ENCODE measurements at regions not wholly inside any gene's neighbourhood (a gene's known extent, or its start where the extent isn't known, plus 50 kb on each side); places are given as distances from the start of the nearest gene placed in this dataset.

DNA sequence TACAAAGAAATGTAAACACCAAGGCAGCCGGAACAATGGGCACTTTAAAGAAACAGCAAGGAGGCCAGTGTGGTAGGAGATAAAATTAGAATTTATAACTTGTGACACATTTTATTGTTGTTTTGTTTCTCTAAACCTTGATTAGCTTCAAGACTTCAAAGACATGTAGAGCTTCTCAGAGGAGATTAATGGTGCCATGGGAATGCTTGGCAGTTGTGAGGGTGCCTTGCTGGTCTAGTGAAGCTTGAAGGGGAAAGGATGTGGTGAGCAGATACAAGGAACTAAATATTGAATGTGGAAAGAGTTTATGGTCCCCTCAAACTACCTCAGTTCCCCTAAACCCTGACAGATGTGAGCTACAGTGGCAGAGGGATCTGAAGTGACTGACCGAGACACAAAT lies 322.4 kb upstream of the ADAMTS16 start:
- ATAC-seq (ENCODE audit: low read depth) (no peak), DNase-seq (no peak)
- Mint-ChIP-seq H3K9me3 (ENCODE audit: insufficient read depth) (peaks cover 6% of the 10 kb centered on the region), H3K27ac (no peak overlapping the region), H3K4me3 (no peak overlapping the region), H3K4me1 (no peaks in the 10 kb centered on the region), H3K27me3 (no peaks in the 10 kb centered on the region)
- Histone ChIP-seq H3K4me2 (replicated peaks; ENCODE audit: low read depth, low read length, poor library complexity, severe bottlenecking) (no peak overlapping the region), H3K36me3 (replicated peaks in 1 of 2; ENCODE audit: control extremely low read depth in 1 of 2, control insufficient read depth in 1 of 2, extremely low read depth in 1 of 2, insufficient read depth in 2 of 2, low read length in 1 of 2) (no peaks in the 10 kb centered on the region), H2AFZ (ENCODE audit: insufficient read depth, low read depth, low read length, poor library complexity, severe bottlenecking) (no peak overlapping the region), H3K79me2 (ENCODE audit: control insufficient read depth, insufficient read depth, low read length) (no peaks in the 10 kb centered on the region), H3K9me3 (ENCODE audit: control extremely low read depth in 1 of 3, control insufficient read depth in 2 of 3, insufficient read depth in 1 of 3, low read length in 2 of 3) (peaks cover 0 to 9% (median 4%) of the 10 kb centered on the region in 3 donors), H3K4me1 (ENCODE audit: control insufficient read depth in 2 of 2, insufficient read depth in 2 of 2, low read length in 2 of 2) (no peaks in the 10 kb centered on the region), H3K9ac (ENCODE audit: low read length) (no peak overlapping the region), H3K27ac (ENCODE audit: low read length in 2 of 2) (no peak overlapping the region), H3K4me3 (ENCODE audit: control extremely low read depth in 1 of 5, extremely low read depth in 1 of 5, insufficient read depth in 1 of 5, low read depth in 2 of 5, low read length in 4 of 5) (no peak overlapping the region), H3K27me3 (replicated peaks in 1 of 4; ENCODE audit: control extremely low read depth in 1 of 4, control insufficient read depth in 3 of 4, insufficient read depth in 4 of 4, low read length in 3 of 4) (no peaks in the 10 kb centered on the region), H4K20me1 (ENCODE audit: control insufficient read depth, insufficient read depth, low read length, poor library complexity, severe bottlenecking) (no peaks in the 10 kb centered on the region)
- CTCF ChIA-PET: no interaction called here
- intact Hi-C loops (cut with micrococcal nuclease): no loop called here
- POLR2A ChIA-PET: no interaction called here
- no CpG with 5 or more reads among the region's 2 CpGs for WGBS (ENCODE audit: insufficient coverage)
- TF ChIP-seq EZH2 (IDR thresholded peaks at IDR 0.05; ENCODE audit: borderline replicate concordance, insufficient read depth, low read depth, low read length, poor library complexity, severe bottlenecking): no peak
- TF ChIP-seq, protein P1, sequence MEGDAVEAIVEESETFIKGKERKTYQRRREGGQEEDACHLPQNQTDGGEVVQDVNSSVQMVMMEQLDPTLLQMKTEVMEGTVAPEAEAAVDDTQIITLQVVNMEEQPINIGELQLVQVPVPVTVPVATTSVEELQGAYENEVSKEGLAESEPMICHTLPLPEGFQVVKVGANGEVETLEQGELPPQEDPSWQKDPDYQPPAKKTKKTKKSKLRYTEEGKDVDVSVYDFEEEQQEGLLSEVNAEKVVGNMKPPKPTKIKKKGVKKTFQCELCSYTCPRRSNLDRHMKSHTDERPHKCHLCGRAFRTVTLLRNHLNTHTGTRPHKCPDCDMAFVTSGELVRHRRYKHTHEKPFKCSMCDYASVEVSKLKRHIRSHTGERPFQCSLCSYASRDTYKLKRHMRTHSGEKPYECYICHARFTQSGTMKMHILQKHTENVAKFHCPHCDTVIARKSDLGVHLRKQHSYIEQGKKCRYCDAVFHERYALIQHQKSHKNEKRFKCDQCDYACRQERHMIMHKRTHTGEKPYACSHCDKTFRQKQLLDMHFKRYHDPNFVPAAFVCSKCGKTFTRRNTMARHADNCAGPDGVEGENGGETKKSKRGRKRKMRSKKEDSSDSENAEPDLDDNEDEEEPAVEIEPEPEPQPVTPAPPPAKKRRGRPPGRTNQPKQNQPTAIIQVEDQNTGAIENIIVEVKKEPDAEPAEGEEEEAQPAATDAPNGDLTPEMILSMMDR (IDR thresholded peaks at IDR 0.05): no peak

DNA sequence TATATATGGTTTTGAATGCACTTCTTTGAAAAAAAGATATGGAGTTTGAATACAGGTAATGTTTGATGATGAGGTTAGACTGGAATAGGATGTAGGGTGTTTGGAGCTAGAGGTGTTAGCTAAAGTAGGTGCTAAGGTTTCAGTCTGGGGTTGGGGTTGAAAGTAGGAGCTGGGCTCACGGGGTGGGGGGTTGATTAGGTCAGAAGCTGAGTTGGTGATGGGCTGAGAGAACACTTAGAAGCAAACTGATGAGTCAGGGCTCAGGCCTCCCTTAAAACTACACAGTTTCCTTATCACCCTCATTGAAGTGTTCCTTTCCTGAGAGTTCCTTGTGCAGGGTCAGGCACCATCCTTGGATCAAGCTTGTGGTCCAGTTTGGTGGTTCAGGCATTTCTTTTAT lies 308.8 kb upstream of the ADAMTS16 start:
- TF ChIP-seq, protein P1 (IDR thresholded peaks at IDR 0.05): no peak
- no peak for TF ChIP-seq EZH2 (IDR thresholded peaks at IDR 0.05; ENCODE audit: borderline replicate concordance, insufficient read depth, low read depth, low read length, poor library complexity, severe bottlenecking)
- Histone ChIP-seq H3K4me2 (replicated peaks; ENCODE audit: low read depth, low read length, poor library complexity, severe bottlenecking) (no peak overlapping the region), H2AFZ (ENCODE audit: insufficient read depth, low read depth, low read length, poor library complexity, severe bottlenecking) (no peak overlapping the region), H3K4me3 (ENCODE audit: control extremely low read depth in 1 of 5, extremely low read depth in 1 of 5, insufficient read depth in 1 of 5, low read depth in 2 of 5, low read length in 4 of 5) (no peak overlapping the region), H3K9me3 (ENCODE audit: control extremely low read depth in 1 of 3, control insufficient read depth in 2 of 3, insufficient read depth in 1 of 3, low read length in 2 of 3) (no peaks in the 10 kb centered on the region), H4K20me1 (ENCODE audit: control insufficient read depth, insufficient read depth, low read length, poor library complexity, severe bottlenecking) (no peaks in the 10 kb centered on the region), H3K27me3 (replicated peaks in 1 of 4; ENCODE audit: control extremely low read depth in 1 of 4, control insufficient read depth in 3 of 4, insufficient read depth in 4 of 4, low read length in 3 of 4) (no peaks in the 10 kb centered on the region), H3K27ac (ENCODE audit: low read length in 2 of 2) (no peak overlapping the region), H3K36me3 (replicated peaks in 1 of 2; ENCODE audit: control extremely low read depth in 1 of 2, control insufficient read depth in 1 of 2, extremely low read depth in 1 of 2, insufficient read depth in 2 of 2, low read length in 1 of 2) (no peaks in the 10 kb centered on the region), H3K79me2 (ENCODE audit: control insufficient read depth, insufficient read depth, low read length) (no peaks in the 10 kb centered on the region), H3K4me1 (ENCODE audit: control insufficient read depth in 2 of 2, insufficient read depth in 2 of 2, low read length in 2 of 2) (no peaks in the 10 kb centered on the region), H3K9ac (ENCODE audit: low read length) (no peak overlapping the region)
- no peak overlapping the region for H3K27ac Mint-ChIP-seq
- no peak for DNase-seq
- no peak for ATAC-seq (ENCODE audit: low read depth)
- no peak overlapping the region for H3K4me3 Mint-ChIP-seq
- intact Hi-C loops (cut with micrococcal nuclease): no loop called here
- no peaks in the 10 kb centered on the region for H3K4me1 Mint-ChIP-seq
- no peaks in the 10 kb centered on the region for H3K9me3 Mint-ChIP-seq (ENCODE audit: insufficient read depth)
- POLR2A ChIA-PET: no interaction called here
- H3K27me3 Mint-ChIP-seq: no peaks in the 10 kb centered on the region
- CTCF ChIA-PET: no interaction called here
- WGBS (ENCODE audit: insufficient coverage): no CpG with 5 or more reads among the region's 1 CpG
